ENCODE measurements at regions not wholly inside any gene's neighbourhood (a gene's known extent, or its start where the extent isn't known, plus 50 kb on each side); places are given as distances from the start of the nearest gene placed in this dataset.

- TF ChIP-seq MTF1 (CRISPR knock-in tag; IDR thresholded peaks at IDR 0.05) (no peak), HIC2 (CRISPR knock-in tag; IDR thresholded peaks at IDR 0.05; ENCODE audit: low read depth) (no peak), HES4 (CRISPR knock-in tag; IDR thresholded peaks at IDR 0.05; ENCODE audit: borderline replicate concordance) (no peak), ZNF580 (CRISPR knock-in tag; IDR thresholded peaks at IDR 0.05; ENCODE audit: borderline replicate concordance, low read depth) (no peak), DR1 (CRISPR knock-in tag; IDR thresholded peaks at IDR 0.05) (no peak)
Measured at GRCh38 chr2:32894119-32894728, 52.5 kb upstream of the LTBP1 start (continued).

GRCh38 chr2:32895424-32895823 is 51.3 kb upstream of the LTBP1 start:
- no TSS peak for BruUV-seq (replicated peaks)
- TF ChIP-seq TBX2 (CRISPR knock-in tag; IDR thresholded peaks at IDR 0.05; ENCODE audit: borderline replicate concordance) = no peak
- TF ChIP-seq SUZ12 (IDR thresholded peaks at IDR 0.05; ENCODE audit: low read depth, low read length) = no peak
- no peak for TF ChIP-seq ZNF230 (CRISPR knock-in tag; IDR thresholded peaks at IDR 0.05)
- no peak for TF ChIP-seq ZNF703 (CRISPR knock-in tag; IDR thresholded peaks at IDR 0.05; ENCODE audit: borderline replicate concordance)
- TF ChIP-seq E2F1 (CRISPR knock-in tag; IDR thresholded peaks at IDR 0.05) = no peak
- no peak for TF ChIP-seq ZNF501 (CRISPR knock-in tag; IDR thresholded peaks at IDR 0.05)
- no peak for TF ChIP-seq ZNF652 (CRISPR knock-in tag; IDR thresholded peaks at IDR 0.05; ENCODE audit: borderline replicate concordance, low read depth)
- no peak for TF ChIP-seq ZNF614 (CRISPR knock-in tag; IDR thresholded peaks at IDR 0.05; ENCODE audit: borderline replicate concordance)
- TF ChIP-seq ZNF441 (CRISPR knock-in tag; IDR thresholded peaks at IDR 0.05; ENCODE audit: borderline replicate concordance) = no peak
- TF ChIP-seq ZBED4 (CRISPR knock-in tag; IDR thresholded peaks at IDR 0.05; ENCODE audit: borderline replicate concordance) = no peak
- no peak for TF ChIP-seq TRIM24 (CRISPR knock-in tag; IDR thresholded peaks at IDR 0.05)
- no peak for TF ChIP-seq ZNF562 (CRISPR knock-in tag; IDR thresholded peaks at IDR 0.05; ENCODE audit: borderline replicate concordance)

More at GRCh38 chr2:32895424-32895823, 51.3 kb upstream of the LTBP1 start:
- Histone ChIP-seq H3K36me3 (replicated peaks in 1 of 2; ENCODE audit: control insufficient read depth in 1 of 2, insufficient read depth in 2 of 2, low read length in 2 of 2) (no peaks in the 10 kb centered on the region), H3K9ac (ENCODE audit: insufficient read depth, low read depth, low read length) (no peak overlapping the region), H3K4me3 (replicated peaks in 1 of 3; ENCODE audit: insufficient read depth in 1 of 3, low read depth in 2 of 3, low read length in 3 of 3) (no peak overlapping the region), H3K9me3 (ENCODE audit: low read length) (no peaks in the 10 kb centered on the region), H3K4me2 (ENCODE audit: low read depth, low read length) (no peak overlapping the region), H3K4me1 (ENCODE audit: insufficient read depth, low read length) (no peaks in the 10 kb centered on the region), H2AFZ (ENCODE audit: low read length) (no peak overlapping the region), H3K27me3 (ENCODE audit: control insufficient read depth in 1 of 2, insufficient read depth in 2 of 2, low read length in 2 of 2) (0 out of 5 replicates have a peak, but pooled peaks cover 0 to 3% of the 10 kb centered on the region in 2 experiments), H3K27ac (ENCODE audit: extremely low read length, insufficient read depth, low read length) (no peak overlapping the region), H4K20me1 (ENCODE audit: insufficient read depth, low read length) (no peaks in the 10 kb centered on the region), H3K79me2 (ENCODE audit: insufficient read depth, low read length) (no peaks in the 10 kb centered on the region)
- ATAC-seq = no peak
- ChIA-PET CTCF (ENCODE audit: low intra/inter-chr PET ratio, low total read pairs) (no interaction called here), POLR2A (no interaction called here)
- in situ Hi-C loops (cut with HindIII; ENCODE audit: extremely low pct_ligation_motif_present, low pct_unique_long_range_greater_than_20kb) (no loop called here), intact Hi-C loops (cut with micrococcal nuclease; ENCODE audit: unreplicated experiment) (no loop called here)
- FAIRE-seq = no peak
- WGBS (ENCODE audit: low lambda C conversion rate) = 48% methylated on average over 1 of the region's 1 CpG
- DNase-seq (ENCODE audit: low spot score) = no peak
